K562 (cell line): ENCODE measurements at regions not wholly inside any gene's neighbourhood (a gene's known extent, or its start where the extent isn't known, plus 50 kb on each side); places are given as distances from the start of the nearest gene placed in this dataset.

Experiments
- HDAC2 ChIP-seq: fragments of 450-650 bp; IDR thresholded peaks from 2 replicates; pipeline ENCODE4 v1.6.1; 2016; ENCODE audit warnings: mild to moderate bottlenecking
- HMG20B ChIP-seq: fragments of 250-450 bp; sonication (Bioruptor Pico); IDR thresholded peaks from 2 replicates; pipeline ENCODE4 v1.5.0; 2021; ENCODE audit warnings: mild to moderate bottlenecking
- ID3 ChIP-seq, 2 experiments: fragments of 250-450 bp in 1 of 2; fragments of 450-650 bp in 1 of 2; sonication (Bioruptor Pico) in 1 of 2; IDR thresholded peaks; 2 replicates each; pipeline versions ENCODE4 v1.6.1 to v1.8.0; 2016 to 2021; ENCODE audit warnings: mild to moderate bottlenecking in 2 of 2, moderate library complexity in 2 of 2, missing compliant biosample characterization in 1 of 2, missing genetic modification characterization in 1 of 2
- MEF2D ChIP-seq: conservative IDR thresholded peaks from 2 replicates; pipeline ENCODE4 v1.6.1; 2016; ENCODE audit warnings: low read depth, missing genetic modification characterization, missing compliant biosample characterization
- ZNF407 ChIP-seq: fragments of 450-650 bp; IDR thresholded peaks from 2 replicates; pipeline ENCODE4 v1.6.1; 2016; ENCODE audit warnings: low read depth

DNA sequence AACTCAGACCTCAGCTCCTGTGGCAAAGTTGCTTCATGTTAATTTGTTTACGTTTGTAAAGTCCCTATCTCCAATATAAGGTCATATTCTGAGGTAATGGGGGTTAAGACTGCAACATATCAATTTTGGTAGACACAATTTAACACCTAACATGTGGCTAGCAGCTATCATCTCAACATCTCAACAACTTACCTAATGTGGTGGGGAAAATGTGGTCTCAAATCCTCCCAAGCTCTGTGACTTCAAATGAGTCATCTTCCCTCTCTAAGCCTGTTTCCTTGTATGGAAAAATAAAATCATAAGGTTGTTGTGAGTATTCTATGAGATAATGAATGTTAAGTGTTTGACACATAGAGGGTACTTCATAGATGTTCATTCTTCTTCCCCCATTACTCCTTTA, 443.3 kb downstream of the CDK5RAP2 start (continued):
- TF ChIP-seq ZNF407 (no peak), ID3 (CRISPR knock-in tag; IDR thresholded peaks at IDR 0.05) (no peak), ID3 (tag; IDR thresholded peaks at IDR 0.05) (no peak), HMG20B (CRISPR knock-in tag) (no peak), MEF2D (tag) (no peak), HDAC2 (no peak)
